ENCODE measurements at regions not wholly inside any gene's neighbourhood (a gene's known extent, or its start where the extent isn't known, plus 50 kb on each side); places are given as distances from the start of the nearest gene placed in this dataset.

DNA sequence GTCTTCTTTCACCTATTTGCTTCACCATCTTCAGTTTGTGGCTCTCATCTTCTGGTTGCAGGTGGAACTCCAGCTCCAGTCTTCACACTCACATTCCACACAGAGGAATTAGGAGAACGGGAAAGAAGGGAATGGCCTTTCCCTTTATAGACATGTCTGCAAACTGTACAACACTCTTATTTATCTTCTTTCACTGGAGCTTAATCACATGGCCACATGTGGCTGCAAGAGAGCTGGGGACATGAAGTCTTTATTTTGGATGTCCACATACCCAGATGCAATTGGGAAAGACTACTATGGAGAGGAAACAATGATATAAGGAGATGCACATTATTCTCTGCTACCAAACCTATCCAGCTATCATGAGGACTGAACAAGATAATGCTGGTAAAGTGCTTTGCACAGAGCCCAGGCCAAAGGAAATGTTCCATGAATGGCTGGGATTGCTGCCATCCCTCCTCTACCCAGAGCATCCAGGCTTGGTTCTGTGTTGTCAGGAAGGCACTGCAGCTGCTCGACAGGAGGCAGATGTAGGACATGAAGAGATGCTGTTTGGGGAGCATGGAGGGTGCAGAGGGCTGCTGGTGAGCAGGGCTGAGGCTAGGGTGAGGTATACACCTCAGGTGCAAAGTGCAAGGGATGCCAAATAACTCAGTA, 183.8 kb upstream of the TBX20 start:
- DNase-seq, result no peak

GRCh38 chr7:35436452-35436851, 182.6 kb upstream of the TBX20 start:
- DNase-seq, result no peak

DNA sequence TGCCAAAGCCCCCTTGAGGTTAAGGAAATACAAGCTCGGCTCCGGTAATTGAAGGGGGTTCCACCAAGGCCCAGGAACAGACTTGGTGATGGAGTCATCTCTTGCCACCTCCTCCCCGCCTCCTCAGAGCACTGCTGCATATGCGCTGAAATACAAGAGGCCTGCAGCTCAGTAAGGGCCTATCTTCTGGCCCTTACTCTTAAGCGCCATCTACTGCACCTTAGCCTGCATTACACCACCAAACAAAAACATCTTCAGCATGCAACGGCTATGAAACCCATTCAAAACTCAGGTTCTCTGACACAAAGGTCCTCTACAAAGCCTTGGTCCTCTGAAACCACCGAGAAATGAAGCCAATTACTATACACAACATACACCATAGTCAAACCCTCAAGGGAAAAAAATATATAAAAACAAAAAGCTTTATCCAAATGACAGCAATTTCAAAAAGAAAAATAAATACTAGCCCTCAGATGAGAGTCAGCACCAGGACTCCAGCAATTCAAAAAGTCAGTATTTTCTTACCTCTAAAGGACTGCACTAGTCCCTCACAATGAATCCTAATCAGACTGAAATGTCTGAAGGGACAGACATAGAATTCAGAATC, 176.8 kb upstream of the TBX20 start:
- DNase-seq, result peak; percentile 49

DNA sequence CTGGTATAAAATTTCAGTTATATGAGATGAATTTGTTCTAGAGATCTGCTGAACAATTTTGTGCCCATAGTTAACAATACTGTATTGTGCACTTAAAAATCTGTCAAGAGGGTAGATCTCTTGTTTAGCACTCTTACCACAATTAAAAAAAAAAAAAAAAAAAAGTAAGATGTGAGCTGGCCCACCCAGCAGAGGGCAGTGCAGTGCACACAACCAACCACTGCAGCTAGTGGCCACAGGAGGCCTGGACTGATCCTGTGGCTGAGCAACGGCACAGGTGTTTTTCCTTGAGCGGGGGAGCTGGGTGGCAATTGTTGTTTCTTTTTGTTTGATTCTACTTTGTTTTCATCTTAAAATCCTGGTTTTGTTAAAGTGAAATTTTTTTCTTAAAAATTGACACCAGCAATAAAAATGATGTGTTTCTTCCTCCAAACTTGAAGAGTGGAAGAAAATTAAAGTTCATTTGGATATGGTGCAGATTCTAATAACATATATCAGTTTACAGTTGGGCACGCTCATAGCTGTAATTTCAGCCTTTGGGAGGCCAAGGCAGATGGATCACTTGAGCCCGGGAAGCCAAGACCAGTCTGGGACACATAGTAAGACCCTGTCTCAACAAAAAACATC, 171.1 kb upstream of the TBX20 start:
- DNase-seq, result peak; percentile 77

DNA sequence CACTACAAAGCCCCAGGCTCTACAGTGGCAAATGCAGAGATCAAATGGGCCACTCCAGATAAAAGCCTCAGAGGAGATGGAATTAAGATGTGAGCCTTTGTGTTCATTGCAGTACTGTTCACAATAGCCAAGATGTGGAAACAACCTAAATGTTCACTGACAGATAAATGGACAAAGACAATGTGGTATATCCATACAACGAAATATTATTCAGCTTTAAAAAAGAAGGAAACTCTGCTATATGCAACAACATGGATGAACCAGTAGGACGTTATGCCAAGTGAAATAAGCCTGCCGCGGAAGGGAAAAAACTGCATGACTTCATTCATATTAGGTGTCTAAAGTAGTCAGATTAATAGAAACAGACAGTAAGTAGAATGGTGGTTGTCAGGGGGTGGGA, 170.5 kb upstream of the TBX20 start:
- DNase-seq, result no peak

GRCh38 chr7:35422715-35423114, 168.8 kb upstream of the TBX20 start:
- DNase-seq, result no peak

DNA sequence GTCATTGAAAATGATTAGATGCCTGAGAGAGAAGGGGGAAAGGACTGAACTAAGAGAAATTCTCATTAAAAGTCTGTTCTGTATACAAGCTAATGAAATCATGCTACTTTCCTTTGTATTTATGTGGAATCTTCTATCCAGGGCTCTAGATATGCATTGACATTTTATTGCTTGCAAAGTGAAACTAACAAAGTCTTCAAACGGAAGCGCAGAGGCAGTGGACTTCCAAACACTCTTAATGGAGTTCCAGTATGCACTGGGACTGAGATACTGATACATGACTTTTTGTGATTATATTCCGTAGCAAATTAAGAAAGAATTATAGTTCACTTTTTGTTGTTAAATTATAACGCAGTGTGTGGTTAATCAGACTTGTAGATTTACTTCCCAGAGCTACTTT, 166.8 kb upstream of the TBX20 start:
- DNase-seq, result no peak

GRCh38 chr7:35419391-35419755, 165.5 kb upstream of the TBX20 start:
- no peak for DNase-seq

GRCh38 chr7:35418716-35419390, 165.0 kb upstream of the TBX20 start:
- no peak for DNase-seq

DNA sequence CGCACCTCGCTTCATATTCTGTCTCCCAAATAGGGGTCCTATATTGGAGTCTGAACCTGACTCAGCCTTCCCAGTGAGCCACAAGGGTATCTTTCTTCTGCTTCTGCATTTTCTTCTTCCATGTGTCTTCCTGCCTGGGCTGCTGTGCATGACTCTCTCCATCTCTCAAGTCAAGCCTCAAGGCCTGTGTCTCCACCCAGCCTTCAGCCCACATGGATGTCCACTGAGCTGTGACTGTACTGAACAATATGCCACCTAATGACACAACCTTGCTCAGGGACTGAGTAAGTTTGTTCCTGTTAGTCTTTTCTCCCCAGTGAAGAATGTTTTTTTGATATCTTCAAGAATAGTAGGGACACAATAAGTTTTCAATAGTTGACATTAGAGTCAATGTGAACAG, 162.7 kb upstream of the TBX20 start:
- DNase-seq, result no peak

GRCh38 chr7:35415411-35415822, 161.5 kb upstream of the TBX20 start:
- DNase-seq, result no peak

- no peak for DNase-seq
These were observed 157.4 kb upstream of the TBX20 start for GRCh38 chr7:35411331-35411730.

GRCh38 chr7:35405461-35405860, 151.6 kb upstream of the TBX20 start:
- no peak for DNase-seq

DNA sequence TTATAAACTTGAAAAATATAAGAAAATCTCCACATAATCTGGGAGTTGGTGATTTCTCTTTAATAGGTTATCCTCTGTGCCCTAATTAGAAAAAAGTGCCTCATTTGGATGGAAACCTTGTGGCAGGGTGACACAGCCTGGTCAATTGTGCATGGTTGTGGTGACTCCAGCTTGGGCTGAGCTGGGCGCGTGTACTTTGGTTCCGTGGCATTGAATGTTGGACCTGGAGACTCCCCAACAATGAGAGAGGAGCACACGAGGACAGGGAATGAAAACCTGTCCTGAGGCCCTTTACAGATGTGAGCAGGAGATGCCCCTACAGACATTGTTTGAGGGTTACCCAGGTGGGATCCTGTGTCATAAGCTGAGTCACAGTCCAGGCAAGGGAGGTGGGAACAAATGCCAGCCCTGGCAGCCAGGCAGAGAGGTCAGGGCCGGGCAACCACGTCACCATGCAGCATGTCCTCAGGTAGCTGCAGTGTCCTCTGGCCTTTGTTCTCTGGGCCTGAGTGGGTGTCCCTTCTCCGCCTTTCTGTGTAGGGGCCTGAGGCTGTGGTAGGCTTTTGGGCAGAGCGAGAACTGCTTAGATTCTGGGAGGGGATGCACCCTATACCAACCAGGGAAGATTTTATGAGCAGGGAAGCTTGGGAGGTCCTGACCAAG, 147.4 kb upstream of the TBX20 start:
- DNase-seq, result no peak

DNA sequence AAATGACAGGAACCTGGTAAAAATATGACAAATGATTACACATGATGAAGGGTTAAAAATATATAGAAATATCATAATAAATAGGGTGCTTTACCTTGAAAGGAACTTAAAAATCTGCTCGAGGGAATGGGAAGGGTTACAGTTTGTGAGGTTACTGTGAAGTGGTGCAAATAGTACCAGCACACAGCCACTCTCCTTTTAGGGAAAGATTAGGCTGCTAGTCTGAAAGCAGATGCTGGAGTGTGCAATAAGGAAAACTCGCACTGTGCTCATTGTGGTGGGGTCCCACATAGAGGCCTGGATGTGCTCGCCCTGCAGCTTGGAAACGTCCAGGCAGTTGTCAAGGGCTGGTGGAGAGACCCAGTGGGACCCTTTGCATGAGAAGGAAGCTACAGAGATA, 145.9 kb upstream of the TBX20 start:
- no peak for DNase-seq

DNA sequence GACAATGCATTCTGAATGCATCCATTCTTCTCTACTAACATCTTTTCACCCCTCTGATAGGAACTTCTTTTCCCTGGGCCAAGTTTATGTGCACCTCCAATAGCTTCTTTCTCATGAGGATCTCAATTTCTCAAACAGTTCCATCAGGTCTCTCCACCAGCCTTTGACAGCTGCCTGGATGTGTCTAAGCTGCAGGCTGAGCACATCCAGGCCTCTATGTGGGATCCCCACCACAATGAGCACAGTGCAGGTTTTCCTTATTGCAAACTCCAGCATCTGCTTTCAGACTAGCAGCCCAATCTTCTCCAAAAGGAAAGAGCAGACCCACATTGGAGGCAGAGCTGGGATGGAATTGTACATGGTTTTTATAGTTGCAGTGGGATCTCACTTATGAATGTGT, 145.3 kb upstream of the TBX20 start:
- DNase-seq, result no peak

DNA sequence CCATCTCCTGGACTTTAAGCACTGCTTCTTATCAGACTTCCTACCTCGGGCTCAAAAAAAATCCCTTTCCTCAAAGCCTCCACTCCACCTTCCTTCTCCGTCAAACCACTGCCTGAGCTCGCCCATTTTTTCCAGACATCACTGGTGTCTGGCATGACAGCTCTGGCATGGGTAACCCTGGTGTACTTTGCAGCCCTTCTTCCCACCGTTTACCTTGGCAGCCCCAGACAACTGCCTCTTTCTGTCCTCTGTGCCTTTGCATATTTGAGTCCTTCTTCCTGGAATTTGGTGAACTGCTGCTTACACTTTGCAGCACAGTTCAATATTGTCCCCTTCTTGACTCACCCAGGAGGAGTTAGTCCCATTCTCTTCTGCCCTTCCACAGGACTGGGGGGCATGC, 144.6 kb upstream of the TBX20 start:
- DNase-seq, result no peak

- DNase-seq, result no peak
These were observed 136.2 kb upstream of the TBX20 start for GRCh38 chr7:35390146-35390545.

- DNase-seq, result no peak
These were observed 135.7 kb upstream of the TBX20 start for GRCh38 chr7:35389636-35390035.

- DNase-seq, result no peak
These were observed 133.2 kb upstream of the TBX20 start for GRCh38 chr7:35386816-35387706.

GRCh38 chr7:35386082-35386815, 132.3 kb upstream of the TBX20 start:
- no peak for DNase-seq

Measured in hematopoietic multipotent progenitor cell treated with erythropoietin and hydrocortisone succinate and interleukin-3 and kit ligand, for 4 days (in vitro differentiated cells).